ENCODE measurements at regions not wholly inside any gene's neighbourhood (a gene's known extent, or its start where the extent isn't known, plus 50 kb on each side); places are given as distances from the start of the nearest gene placed in this dataset.

DNA sequence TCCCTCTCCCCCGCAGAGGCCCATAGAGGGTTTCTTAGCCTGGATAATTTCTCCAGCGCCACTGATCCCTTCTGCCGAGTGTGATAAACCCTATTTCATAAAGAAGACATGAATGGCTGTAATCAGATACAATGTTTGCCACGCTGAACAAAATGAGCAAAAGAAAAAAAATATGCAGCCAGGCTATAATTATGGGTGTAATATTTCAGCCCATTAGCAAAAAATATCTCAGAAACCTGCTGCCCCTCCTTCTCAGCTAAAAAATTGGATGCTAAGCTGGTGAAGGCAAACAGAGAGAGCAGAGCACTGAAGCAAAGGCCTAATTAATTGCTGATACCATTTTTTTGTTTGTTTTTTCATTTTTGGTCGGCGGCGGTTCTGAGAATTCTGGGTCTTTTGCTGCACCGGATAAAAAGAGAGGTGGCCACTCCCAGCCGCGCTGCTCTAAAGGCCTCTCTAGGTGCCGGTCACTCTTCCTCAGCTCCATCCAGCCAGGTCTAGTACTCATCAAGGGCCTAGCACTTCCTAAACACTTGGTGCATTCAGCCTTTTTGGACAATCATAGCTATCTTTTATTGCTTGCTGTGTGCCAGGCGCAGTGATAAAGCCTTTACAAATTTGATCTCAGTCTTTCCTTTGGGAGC lies 128.7 kb upstream of the TLE3 start:
- DNase-seq (ENCODE audit: low read depth), result no peak

DNA sequence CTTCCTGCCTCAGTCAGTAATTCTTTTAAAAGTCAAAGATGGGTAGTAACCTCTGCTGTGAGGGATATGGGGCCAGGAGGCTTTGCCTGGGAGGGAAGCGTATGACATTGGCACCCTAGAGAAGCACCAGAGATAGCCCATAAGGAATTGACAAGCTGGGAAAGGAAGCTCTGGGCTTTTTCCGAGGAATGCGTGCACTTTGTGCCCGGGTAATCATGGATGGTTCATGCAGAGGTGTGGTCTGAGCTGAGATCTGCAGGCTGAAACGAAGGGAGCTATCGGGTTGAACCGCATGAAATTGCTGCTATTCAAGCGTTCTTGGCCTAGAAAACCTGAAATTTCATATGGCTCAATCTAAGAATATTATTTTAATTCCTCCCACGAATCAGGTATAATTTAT lies 127.7 kb upstream of the TLE3 start:
- no peak for DNase-seq (ENCODE audit: low read depth)

DNA sequence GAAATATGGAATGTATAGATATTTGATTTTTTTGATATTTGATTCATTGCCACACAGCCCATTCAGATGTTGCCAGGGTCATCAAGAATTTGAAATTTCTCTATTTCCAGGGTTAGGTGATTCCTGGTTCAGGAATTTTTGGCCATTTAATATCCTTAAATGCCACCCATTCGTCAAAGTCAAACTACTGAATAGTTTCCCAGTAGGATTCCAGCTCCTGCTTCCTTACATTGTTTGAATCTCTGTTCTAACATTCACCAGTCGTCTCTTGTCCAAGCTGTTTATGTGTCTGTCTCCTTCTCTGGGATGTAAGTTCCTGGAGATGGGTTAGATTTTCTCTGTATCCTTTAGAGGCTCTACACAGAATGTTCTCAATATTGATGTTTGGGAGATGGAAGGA lies 124.9 kb upstream of the TLE3 start:
- DNase-seq (ENCODE audit: low read depth), result no peak

DNA sequence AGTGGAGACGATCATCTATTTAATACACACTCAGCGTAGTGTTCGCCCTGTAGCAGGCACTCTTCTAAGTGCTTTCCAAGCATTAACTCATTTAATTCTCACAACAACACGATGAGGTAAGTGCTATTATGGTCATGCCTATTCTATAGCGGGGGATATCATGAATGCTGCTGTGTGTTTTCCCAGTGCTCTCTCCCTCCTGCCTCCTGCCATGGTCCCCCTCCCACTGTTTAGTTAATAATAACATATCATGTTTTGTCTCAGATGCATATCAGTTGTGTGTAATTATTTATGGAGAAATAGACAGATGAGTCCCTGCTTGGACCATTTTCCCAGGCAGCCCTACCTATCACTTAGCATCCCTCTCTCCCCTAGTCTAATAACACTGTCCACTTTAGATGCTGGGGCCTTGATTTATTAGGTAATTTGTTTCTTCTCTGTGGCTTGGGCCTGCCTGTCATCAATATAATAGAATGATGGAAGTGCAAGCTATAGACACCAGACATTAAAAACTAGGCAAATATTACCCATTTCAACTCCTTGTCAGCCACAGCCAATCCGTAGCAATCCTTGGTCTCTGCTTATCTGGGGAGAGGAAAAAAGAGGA lies 122.9 kb upstream of the TLE3 start:
- DNase-seq (ENCODE audit: low read depth), result no peak

DNA sequence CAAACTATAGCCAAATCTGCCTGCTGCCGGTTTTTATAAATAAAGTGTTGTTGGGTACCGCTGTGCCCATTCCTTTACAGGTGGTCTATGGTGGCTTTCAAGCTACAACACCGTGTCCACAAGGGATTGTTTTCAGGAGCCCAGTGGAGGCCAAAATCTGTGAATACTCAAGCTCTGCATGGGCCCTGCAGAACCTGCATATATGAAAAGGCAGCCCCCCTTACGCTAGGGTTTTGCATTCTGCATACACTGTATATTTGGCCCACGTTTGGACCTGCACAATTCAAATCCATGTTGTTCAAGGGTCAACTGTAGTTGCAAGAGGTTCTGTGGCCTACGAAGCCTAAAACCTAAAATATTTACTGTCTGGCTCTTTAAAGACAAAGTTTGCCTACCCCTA lies 122.2 kb upstream of the TLE3 start:
- no peak for DNase-seq (ENCODE audit: low read depth)

DNA sequence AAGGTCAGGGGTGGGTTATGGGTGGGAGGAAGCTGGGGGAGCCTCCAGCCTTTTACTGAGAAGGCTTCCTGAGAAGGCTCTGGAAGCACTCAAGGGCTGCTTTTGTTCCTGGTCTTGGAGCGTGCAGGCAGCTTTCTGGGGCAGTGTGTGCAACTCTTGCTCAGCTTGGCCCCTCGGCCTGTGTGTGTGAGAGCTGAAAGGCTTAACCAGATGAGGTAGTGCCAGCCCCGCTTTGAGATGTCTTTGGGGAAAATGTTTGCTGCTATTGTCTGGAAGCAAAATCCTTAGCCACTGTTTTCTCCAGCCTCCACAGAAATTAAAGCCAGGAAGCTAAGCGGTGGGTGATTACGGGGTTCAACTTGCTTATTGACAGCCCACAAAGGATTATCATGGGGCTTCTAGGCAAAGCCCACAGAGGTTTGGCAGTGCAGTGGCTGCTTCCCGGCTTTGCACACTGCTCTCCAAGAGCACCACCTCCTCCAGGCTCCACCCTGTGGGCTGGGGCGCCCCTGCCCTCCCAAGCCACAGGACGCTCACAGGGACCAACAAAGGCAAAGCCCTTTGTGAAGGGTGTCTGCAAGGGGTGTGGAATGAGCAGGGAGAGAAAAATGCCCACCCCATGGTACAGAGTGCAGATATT lies 121.7 kb upstream of the TLE3 start:
- DNase-seq (ENCODE audit: low read depth), result no peak

DNA sequence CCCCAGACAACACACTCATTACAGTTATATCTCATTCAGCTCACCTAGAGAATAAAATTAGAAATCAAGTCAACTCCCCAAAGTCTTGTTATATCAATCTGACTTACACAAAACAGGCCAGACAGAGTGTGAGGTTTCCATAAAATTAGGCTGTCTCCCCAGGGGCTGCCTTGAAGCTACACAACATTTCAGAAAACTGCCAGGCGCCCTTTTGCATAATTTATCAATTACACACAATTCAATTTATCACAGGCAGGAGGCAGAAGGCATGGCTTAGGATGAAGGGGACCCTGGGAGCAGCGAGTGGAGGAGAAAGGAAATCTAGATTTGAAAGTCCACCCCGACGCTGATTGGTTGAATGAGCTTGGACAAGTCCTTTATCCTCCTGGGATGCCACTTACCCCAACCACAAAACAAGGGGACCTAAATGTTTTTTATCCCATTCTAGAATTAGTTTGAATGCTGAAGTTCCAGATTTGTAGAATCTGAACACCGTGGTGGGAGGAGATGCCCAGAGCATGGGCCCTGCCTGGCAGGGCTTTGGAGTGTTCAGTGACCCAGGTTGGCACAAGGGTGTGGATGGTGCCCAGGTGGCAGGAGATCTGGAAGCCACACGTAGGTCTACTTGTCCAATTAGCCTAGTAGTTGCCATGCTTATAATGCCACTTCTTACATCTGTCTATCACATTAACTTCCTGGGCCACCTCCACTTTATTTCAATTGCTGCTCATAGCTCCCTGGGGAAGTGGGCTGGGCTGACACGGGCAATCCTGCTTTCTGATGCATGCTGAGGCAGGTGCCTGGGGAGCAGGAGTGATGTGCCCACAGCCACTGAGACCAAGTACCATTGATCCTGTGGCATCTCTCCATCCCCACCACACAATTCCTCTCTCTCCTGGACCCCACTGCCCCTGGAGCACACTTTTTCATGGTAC lies 119.8 kb upstream of the TLE3 start:
- no peak for DNase-seq (ENCODE audit: low read depth)

DNA sequence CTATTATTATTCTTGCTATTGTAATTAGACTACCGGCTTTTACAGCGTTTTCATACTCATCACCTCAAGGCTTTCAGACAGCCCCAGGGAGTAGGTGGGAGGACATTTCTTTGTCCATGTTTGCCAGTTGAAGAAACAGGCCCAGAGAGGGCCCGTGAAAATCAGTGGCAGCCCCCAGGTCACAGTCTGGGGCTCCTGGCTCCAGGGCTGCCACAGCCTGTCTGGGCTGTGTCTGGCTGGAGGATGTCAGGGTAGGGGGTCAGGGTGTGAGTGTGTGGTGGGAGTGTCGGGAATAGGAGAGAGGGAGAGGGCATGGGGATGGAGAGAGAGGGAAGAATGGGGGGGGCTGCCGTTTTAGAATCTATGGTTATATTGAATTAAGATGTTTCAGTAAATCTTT lies 118.2 kb upstream of the TLE3 start:
- no peak for DNase-seq (ENCODE audit: low read depth)

DNA sequence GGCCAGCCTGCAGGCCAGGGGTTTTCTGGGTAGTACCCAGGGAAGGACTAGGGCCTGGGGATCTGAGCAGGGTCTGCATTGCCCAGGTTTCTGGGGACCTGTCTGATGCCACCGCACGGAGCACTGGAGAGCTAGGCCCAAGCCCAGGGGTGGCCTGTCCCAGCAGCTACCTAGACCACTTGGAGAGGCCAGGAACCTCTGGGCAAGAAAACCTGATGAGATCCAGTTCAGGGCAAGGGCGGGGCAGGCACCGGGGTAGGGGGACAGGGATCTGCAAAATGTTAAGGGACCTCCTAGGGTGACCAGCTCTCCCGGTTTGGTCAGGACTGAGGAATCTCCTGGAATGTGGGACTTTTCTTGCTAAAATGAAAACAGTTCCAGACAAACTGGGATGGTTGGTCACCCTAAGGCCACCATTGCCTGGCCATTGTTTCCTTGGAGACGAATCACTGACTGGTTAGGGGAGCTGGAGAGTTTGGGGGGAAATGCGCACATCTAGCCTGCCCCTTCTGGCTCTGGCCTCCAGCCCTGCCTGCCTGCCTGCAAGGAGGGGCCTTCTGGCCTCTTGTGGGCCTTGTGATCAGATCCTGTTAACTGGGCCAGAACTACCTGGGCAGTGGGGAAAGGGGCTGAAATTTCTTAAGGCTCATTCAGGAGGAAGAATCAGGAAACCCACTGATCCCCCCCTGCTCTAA lies 117.4 kb upstream of the TLE3 start:
- DNase-seq (ENCODE audit: low read depth), result no peak

DNA sequence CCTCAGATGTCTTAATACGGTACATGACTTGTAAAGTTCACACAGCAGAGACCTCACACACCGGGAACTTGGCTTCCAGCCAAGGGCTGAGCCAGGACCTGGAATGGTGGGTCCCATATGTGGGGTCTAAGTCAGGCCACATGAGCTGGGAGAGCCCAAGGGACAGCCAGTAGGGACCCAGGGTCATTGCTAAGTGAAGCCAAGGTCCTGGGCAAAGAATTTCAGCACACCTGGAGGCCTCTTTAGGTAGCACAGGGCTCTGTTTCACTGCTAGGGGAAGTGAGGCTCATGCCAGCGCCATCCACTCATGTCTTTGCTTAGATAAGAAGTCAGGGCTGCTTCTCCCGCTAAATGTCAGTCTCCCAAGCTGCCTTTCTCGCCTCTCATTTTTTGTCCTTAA lies 116.6 kb upstream of the TLE3 start:
- DNase-seq (ENCODE audit: low read depth), result no peak

DNA sequence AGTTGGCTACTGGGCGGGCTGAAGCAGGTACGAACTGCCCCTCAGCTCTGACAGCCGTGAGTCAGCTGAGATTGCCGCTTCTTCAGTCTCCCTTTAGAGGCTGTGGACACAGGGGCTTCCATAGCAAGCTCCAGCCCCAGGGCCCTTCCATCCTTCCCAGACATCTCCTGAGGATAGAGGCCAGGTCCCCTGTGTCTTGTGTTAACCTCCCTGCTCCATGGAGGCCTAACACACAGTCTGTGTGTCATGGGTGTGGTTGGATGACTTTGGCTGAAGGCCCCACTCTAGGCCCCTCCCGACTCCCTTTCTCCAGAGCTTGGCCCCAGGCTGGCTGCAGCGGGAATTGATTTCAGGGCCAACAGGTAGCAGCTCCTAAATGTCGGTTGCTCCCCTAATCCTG lies 116.1 kb upstream of the TLE3 start:
- DNase-seq (ENCODE audit: low read depth), result no peak

DNA sequence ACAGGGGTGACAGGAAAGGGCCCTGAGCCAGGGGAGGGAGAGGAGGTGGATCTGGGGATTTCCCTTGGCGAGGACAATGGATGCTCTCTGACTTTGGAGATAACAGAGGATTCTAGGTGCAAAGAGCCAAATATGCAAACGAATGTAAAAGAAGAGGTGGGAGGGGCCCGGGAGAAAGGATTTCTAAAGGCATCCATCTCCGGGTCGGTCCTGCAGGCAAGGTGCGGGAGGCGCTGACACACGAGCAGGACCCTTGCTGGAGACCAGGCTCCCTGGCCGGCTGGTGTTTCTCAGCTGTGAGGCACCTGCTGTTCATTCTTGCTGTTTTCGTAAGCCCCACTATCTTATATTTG lies 115.2 kb upstream of the TLE3 start:
- no peak for DNase-seq (ENCODE audit: low read depth)

DNA sequence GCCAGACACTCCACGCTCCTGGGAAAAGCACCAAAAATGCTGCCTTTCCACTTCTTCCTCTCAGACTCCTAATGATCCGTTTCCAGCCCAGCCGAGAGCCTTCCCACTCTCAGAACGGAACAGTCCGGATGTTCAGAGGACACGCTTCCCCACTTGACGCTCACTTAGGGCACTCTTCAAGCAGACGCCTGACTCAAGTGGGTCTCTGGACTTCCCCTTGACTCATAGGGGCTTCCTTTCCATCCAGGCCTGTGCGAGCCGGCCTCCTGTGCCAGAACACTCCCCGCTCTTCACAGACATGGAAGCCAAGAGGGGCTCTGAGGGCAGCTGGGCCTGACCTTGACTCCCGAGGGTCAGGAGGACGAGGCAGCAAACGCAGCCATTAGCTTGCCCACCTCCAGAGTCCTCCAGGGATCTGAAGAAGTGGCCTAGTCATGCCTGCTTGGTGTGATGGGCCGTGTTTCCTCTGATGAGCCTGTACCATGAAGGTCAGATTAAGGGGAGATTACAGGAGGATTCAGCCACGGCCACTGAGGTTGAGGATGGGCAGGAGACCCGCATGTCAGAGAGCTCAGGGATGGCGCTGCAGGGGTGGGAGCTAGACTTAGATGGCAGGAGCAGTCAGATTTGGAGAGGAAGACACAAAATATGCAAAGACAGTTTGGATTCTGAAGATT lies 114.7 kb upstream of the TLE3 start:
- DNase-seq (ENCODE audit: low read depth), result no peak

DNA sequence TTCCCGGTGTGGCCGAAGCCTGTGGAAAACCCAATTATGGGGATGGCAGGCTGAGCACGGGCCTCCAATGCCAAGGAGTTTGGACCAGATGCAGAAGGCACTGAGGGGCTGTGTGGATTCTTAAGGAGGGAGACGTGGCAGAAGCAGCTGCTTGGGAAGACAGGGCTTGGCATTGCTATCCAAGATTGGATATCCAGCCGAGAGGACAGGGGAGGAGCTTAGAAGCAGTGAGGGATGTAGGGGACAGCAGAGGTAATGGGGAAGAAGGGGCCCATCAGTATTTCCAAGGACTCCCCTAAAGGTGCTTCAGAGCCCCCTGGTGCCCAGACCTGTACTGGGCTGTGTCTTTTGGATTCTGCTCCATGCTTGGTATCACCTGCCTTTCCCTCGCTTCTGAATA lies 112.8 kb upstream of the TLE3 start:
- no peak for DNase-seq (ENCODE audit: low read depth)

DNA sequence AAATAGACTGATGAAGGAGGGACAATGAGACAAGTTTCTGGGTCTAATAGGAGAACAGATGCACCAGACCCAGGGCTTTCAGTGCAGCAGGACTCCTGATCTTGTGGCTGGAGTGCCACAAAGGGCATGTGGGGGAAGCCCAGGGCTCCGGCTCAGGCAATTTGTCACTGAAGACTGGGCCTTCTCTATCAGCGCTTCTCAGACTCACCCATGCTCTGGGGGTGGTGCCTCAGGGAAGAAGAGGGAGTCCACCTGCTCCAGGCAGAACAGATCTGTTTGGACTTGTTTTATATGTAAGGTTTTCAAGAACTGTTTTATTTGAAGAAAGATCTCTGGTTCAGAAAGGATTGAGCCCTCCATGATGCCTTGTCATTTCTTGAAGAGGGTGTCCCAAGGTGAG lies 112.4 kb upstream of the TLE3 start:
- DNase-seq (ENCODE audit: low read depth), result no peak

DNA sequence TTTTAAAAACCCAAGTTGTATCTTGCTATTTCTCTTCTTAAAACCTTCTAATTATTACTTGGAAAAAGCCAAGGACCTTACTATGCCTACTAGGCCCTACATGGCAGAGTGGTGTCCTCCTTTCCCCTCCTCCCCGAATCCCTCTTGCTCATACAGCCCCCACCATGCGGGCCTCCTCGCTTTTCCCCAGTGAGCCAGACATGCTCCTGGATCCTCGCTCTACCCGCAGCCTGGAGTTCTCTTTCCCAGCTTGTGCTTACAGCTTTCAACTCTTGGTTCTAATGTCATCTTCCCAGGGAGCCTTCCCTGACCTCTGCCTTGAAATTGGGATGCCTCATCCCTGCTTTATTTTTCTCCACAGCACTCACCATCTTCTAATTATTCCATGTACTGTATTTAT lies 111.8 kb upstream of the TLE3 start:
- no peak for DNase-seq (ENCODE audit: low read depth)

DNA sequence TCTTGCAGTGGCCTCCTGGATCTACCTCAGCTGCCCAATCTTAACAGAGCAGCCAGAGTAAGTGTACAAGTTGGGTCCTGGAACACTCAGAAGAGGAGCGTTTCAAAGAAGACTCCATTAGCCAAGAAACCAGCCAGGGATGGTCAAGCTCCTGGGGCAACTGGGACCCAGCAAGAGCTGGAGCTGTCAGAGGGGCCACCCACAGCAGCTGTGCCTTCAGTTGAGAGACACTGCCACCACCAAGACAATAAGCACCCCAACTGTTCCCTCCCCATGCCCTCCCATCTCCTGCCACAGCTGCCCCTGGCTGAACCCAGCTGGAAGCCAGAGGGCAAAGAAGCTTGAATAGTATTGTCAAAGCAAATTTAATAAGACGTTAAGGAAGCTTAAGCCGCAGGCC lies 110.6 kb upstream of the TLE3 start:
- no peak for DNase-seq (ENCODE audit: low read depth)

DNA sequence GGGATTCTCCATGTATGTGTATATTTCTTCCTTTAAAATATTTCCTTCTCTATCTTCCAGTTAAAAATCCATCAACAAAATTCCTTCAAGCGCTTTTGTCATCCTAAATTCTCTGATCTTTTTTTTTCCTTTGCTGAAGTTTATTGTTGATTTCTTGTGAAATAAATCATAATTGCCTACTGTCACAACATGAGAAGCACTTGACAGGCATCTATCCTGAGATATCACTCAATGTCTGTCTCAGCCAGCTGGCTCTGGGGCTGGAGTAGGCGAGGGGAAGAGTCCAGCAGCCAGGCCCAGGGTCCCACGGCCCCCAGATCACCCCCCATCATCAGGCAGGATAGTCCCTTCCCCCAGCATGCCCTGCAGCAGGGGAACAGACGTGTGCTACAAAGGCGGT lies 109.0 kb upstream of the TLE3 start:
- no peak for DNase-seq (ENCODE audit: low read depth)

DNA sequence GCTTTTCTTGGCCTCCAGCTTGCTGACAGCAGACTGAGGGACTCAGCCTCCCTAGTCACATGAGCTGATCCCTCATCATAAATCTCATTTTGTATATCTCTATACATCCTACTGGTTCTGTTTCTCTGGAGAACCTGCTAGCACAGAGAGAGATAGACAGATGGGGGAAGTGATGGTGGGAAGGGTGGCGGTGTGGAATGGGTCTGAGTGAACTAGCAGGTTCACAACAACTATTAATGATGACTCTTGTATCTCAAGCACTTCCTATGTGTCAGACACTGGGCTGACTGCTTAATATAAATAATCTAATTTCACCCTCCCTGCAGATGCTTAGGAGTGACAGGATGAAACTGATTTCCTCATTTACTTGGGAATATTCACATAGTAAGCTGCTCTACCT lies 106.9 kb upstream of the TLE3 start:
- DNase-seq (ENCODE audit: low read depth), result no peak

DNA sequence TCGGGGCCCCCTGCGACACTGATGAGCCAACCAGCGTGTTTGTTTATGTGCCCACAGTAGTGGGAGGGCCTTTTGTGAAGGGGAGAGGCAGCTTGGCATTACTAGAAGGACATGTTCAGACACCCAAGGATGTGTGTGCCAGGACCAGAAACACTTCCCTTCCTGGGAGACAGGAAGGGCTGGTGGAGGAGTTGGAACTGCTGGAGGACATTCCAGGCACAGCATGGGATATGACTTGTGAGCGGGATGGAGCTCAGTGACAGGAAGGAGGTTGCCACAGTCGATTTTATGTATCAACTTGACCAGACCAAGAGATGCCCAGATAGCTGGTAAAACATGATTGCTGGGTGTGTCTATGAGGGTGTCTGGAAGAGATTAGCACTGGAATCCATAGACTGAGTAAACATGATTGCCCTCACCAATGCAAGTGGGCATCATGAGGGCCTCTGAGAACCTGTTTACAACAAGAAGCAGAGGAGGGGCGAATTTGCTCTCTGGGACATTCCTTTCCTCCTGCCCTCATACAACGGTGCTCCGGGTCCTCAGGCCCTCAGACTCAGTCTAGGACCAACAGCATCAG lies 106.4 kb upstream of the TLE3 start:
- peak; percentile 59 for DNase-seq (ENCODE audit: low read depth)

DNA sequence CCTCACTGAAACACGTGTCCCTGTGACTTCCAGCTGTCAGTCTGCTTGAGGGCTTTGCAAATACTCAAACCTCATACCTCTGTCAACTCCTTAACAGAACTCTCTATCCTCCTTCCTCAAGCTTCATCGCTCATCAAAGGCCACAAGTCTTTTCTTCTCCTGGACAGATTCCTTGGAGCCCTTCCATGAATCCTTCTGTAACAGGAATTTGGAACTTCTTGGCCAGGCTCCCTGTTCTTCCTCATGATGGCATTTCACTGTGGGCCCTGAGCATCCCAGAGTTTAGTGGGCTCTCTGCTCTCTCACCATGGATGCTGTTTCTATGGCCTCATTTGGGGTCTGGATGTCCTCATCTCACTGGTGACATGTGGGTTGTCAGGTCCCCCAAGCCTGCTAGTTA lies 105.0 kb upstream of the TLE3 start:
- DNase-seq (ENCODE audit: low read depth), result no peak

DNA sequence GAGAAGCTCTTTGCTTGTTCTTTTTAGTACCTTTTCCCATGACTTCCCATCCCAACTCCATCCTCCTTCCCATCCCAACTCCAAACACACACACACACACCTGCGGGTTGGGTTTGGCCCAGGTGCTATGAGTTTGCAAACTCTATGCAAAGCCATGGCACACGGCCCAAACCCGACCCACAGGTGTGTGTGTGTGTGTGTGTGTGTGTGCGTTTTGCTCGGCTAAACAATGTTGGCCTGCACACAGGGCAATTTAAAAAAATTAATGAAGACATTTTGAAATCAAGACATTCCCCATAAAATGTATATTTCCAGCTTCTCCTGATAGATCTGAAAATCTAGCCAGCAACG lies 103.7 kb upstream of the TLE3 start:
- DNase-seq (ENCODE audit: low read depth), result no peak
